IMR-90 (cell line): ENCODE measurements at regions not wholly inside any gene's neighbourhood (a gene's known extent, or its start where the extent isn't known, plus 50 kb on each side); places are given as distances from the start of the nearest gene placed in this dataset.

Experiments
- ATAC-seq: fragments of 200-7000 bp; cut with Tn5 transposase; 2 replicates; pipeline ENCODE4 v1.9.1; 2020; ENCODE audit warnings: low read depth, mild to moderate bottlenecking, moderate library complexity
- BruUV-seq: library from RNA; stranded (reverse); fragments of 400-500 nt; replicated peaks from 2 replicates; lab custom pipeline; 2021; lab: Mats Ljungman, UMichigan
- CTCF ChIA-PET: fragments of 300-600 bp; formaldehyde crosslinking; extraction: SDS; loops from one replicate; lab custom pipeline; 2021; ENCODE audit warnings: antibody characterized with exemption; lab: Yijun Ruan, JAX
- POLR2A ChIA-PET: fragments of 300-600 bp; sonication (Branson Sonifier 250); formaldehyde crosslinking; loops from one replicate; lab custom pipeline; 2022; ENCODE audit warnings: antibody characterized with exemption; ENCODE audit not compliant: unreplicated experiment; lab: Charles Lee
- DNase-seq: peaks from one replicate; pipeline ENCODE4 v3.0.0; 2013
- H2AFZ ChIP-seq: replicated peaks from 2 replicates; pipeline ENCODE3; 2013; ENCODE audit warnings: low read length, mild to moderate bottlenecking; ENCODE audit not compliant: poor library complexity
- H2AK5ac ChIP-seq: 2 replicates; pipeline ENCODE4 v1.6.1; 2013; ENCODE audit warnings: low read depth, low read length, inconsistent platforms
- H2AK9ac ChIP-seq: replicated peaks from 2 replicates; pipeline ENCODE3; 2013; ENCODE audit warnings: mild to moderate bottlenecking, low read depth, low read length, moderate library complexity; ENCODE audit not compliant: poor library complexity
- H2BK120ac ChIP-seq: 2 replicates; pipeline ENCODE4 v1.6.1; 2013; ENCODE audit warnings: low read depth, low read length, inconsistent platforms
- H2BK15ac ChIP-seq: 3 replicates; pipeline ENCODE4 v1.6.1; 2013; ENCODE audit warnings: low read depth, low read length, inconsistent platforms
- H2BK20ac ChIP-seq: 2 replicates; pipeline ENCODE4 v1.6.1; 2013; ENCODE audit warnings: low read depth, mild to moderate bottlenecking, inconsistent platforms, low read length, moderate library complexity
- H2BK5ac ChIP-seq: 2 replicates; pipeline ENCODE4 v1.6.1; 2013; ENCODE audit warnings: mild to moderate bottlenecking, low read depth, low read length, inconsistent platforms; ENCODE audit not compliant: poor library complexity, severe bottlenecking
- H3K14ac ChIP-seq: replicated peaks from 2 replicates; pipeline ENCODE4 v1.6.1; 2013; ENCODE audit warnings: low read depth, low read length, inconsistent platforms
- H3K18ac ChIP-seq: 2 replicates; pipeline ENCODE4 v1.6.1; 2013; ENCODE audit warnings: low read depth, low read length, control low read depth
- H3K23ac ChIP-seq: 2 replicates; pipeline ENCODE4 v1.6.1; 2013; ENCODE audit warnings: low read depth, low read length, inconsistent platforms
- H3K27ac ChIP-seq: 2 replicates; pipeline ENCODE4 v1.5.1; 2013; ENCODE audit warnings: mild to moderate bottlenecking, control low read depth, low read length; ENCODE audit not compliant: insufficient read depth
- H3K27me3 ChIP-seq: 2 replicates; pipeline ENCODE4 v1.6.1; 2013; ENCODE audit warnings: low read length; ENCODE audit not compliant: control insufficient read depth, insufficient read depth
- H3K36me3 ChIP-seq: 2 replicates; pipeline ENCODE4 v1.6.1; 2013; ENCODE audit warnings: low read length, mixed read lengths; ENCODE audit not compliant: control insufficient read depth, insufficient read depth
- H3K4ac ChIP-seq: 2 replicates; pipeline ENCODE4 v1.6.1; 2013; ENCODE audit warnings: low read depth, low read length, inconsistent platforms
- H3K4me1 ChIP-seq: 2 replicates; pipeline ENCODE4 v1.6.1; 2013; ENCODE audit warnings: low read length, mixed read lengths; ENCODE audit not compliant: control insufficient read depth, insufficient read depth
- H3K4me2 ChIP-seq: 2 replicates; pipeline ENCODE4 v1.6.1; 2013; ENCODE audit warnings: low read depth, mild to moderate bottlenecking, control low read depth, low read length, moderate library complexity
- H3K4me3 ChIP-seq: 2 replicates; pipeline ENCODE4 v1.5.1; 2013; ENCODE audit warnings: low read depth, mild to moderate bottlenecking, control low read depth, low read length, moderate library complexity; ENCODE audit not compliant: insufficient read depth
- H3K56ac ChIP-seq: 2 replicates; pipeline ENCODE4 v1.6.1; 2013; ENCODE audit warnings: low read length, inconsistent platforms; ENCODE audit not compliant: insufficient read depth; ENCODE audit errors: extremely low read depth
- H3K79me1 ChIP-seq, 2 experiments: 2 replicates each; pipeline ENCODE4 v1.6.1; 2013; ENCODE audit warnings: low read length in 2 of 2, inconsistent platforms in 1 of 2, low read depth in 1 of 2
- H3K9ac ChIP-seq: 2 replicates; pipeline ENCODE4 v1.6.1; 2013; ENCODE audit warnings: low read depth, low read length, control low read depth
- H3K9me1 ChIP-seq: 2 replicates; pipeline ENCODE4 v1.6.1; 2013; ENCODE audit warnings: low read length, inconsistent platforms; ENCODE audit not compliant: insufficient read depth
- H3K9me3 ChIP-seq: 2 replicates; pipeline ENCODE4 v1.6.1; 2013; ENCODE audit warnings: low read length; ENCODE audit not compliant: control insufficient read depth, insufficient read depth
- H4K20me1 ChIP-seq: 2 replicates; pipeline ENCODE4 v1.6.1; 2013; ENCODE audit warnings: low read length, inconsistent platforms; ENCODE audit not compliant: insufficient read depth
- H4K5ac ChIP-seq: 2 replicates; pipeline ENCODE4 v1.6.1; 2013; ENCODE audit warnings: mild to moderate bottlenecking, low read depth, low read length, control low read depth
- H4K8ac ChIP-seq, 2 experiments: 2 replicates each; pipeline ENCODE4 v1.6.1; 2013; ENCODE audit warnings: low read depth in 2 of 2, low read length in 2 of 2, control low read depth in 1 of 2, inconsistent platforms in 1 of 2
- H4K91ac ChIP-seq: 2 replicates; pipeline ENCODE4 v1.6.1; 2013; ENCODE audit warnings: low read depth, low read length, inconsistent platforms; ENCODE audit not compliant: insufficient read depth
- BHLHE40 ChIP-seq: fragments of 150-350 bp; IDR thresholded peaks from 2 replicates; pipeline ENCODE4 v1.6.1; 2016; ENCODE audit warnings: mild to moderate bottlenecking, low read depth, low read length
- CEBPB ChIP-seq: IDR thresholded peaks from 2 replicates; pipeline ENCODE4 v1.6.1; 2012; ENCODE audit warnings: low read depth, low read length, improper control_type of control experiment
- CHD1 ChIP-seq: IDR thresholded peaks from 2 replicates; pipeline ENCODE4 v1.6.1; 2012; ENCODE audit warnings: low read depth, low read length, improper control_type of control experiment
- FOS ChIP-seq: fragments of 150-350 bp; IDR thresholded peaks from 2 replicates; pipeline ENCODE4 v1.6.1; 2016; ENCODE audit warnings: low read depth, low read length
- MAFK ChIP-seq: IDR thresholded peaks from 2 replicates; pipeline ENCODE4 v1.6.1; 2012; ENCODE audit warnings: low read depth, low read length, improper control_type of control experiment
- MAZ ChIP-seq: IDR thresholded peaks from 2 replicates; pipeline ENCODE4 v1.6.1; 2012; ENCODE audit warnings: low read depth, mild to moderate bottlenecking, low read length, improper control_type of control experiment, moderate library complexity, borderline replicate concordance
- MXI1 ChIP-seq: IDR thresholded peaks from 2 replicates; pipeline ENCODE4 v1.6.1; 2012; ENCODE audit warnings: low read depth, mild to moderate bottlenecking, low read length, moderate library complexity, borderline replicate concordance
- NFE2L2 ChIP-seq: fragments of 150-350 bp; IDR thresholded peaks from 2 replicates; pipeline ENCODE4 v1.6.1; 2016; ENCODE audit warnings: low read depth, mild to moderate bottlenecking, low read length
- POLR2A ChIP-seq: IDR thresholded peaks from 2 replicates; pipeline ENCODE4 v1.6.1; 2012; ENCODE audit warnings: mild to moderate bottlenecking, low read depth, low read length
- RAD21 ChIP-seq: IDR thresholded peaks from 2 replicates; pipeline ENCODE4 v1.6.1; 2012; ENCODE audit warnings: low read length, improper control_type of control experiment
- RCOR1 ChIP-seq: IDR thresholded peaks from 2 replicates; pipeline ENCODE4 v1.6.1; 2012; ENCODE audit warnings: mild to moderate bottlenecking, low read length, improper control_type of control experiment; ENCODE audit not compliant: insufficient replicate concordance
- RFX5 ChIP-seq: IDR thresholded peaks from 2 replicates; pipeline ENCODE4 v1.8.0; 2012; ENCODE audit warnings: low read depth, mild to moderate bottlenecking, low read length, moderate library complexity
- SMC3 ChIP-seq: fragments of 150-350 bp; IDR thresholded peaks from 2 replicates; pipeline ENCODE4 v1.6.1; 2016; ENCODE audit warnings: low read depth, mild to moderate bottlenecking, antibody characterized with exemption, low read length, moderate library complexity
- WGBS, 2 experiments: methylation state at CpG; one replicate each; pipeline versions ENCODE4 v1.1.5 to v1.1.7; 2013; ENCODE audit warnings: missing lambda C conversion rate in 2 of 2; ENCODE audit not compliant: insufficient read length in 1 of 2; ENCODE audit errors: extremely low coverage in 2 of 2; 5-methylcytosine and 5-hydroxymethylcytosine counted together
- dilution Hi-C: fragments of 300-500 bp; cut with HindIII; formaldehyde crosslinking; loops from one replicate; pipeline ENCODE4 v1.14.3; 2018; ENCODE audit warnings: low sequenced_read_pairs; ENCODE audit not compliant: unreplicated experiment
- in situ Hi-C: fragments of 300-500 bp; cut with MboI; formaldehyde crosslinking; loops from 3 replicates; pipeline ENCODE4 v1.14.3; 2019; ENCODE audit warnings: low sequenced_read_pairs, inconsistent platforms, mixed read lengths
- intact Hi-C: fragments of 100-400 bp; cut with micrococcal nuclease; formaldehyde crosslinking; loops from 2 replicates; pipeline ENCODE4 v1.10.0; 2022
- TF ChIP-seq, protein P1 (sequence below): fragments of 150-350 bp; IDR thresholded peaks from 2 replicates; pipeline ENCODE4 v1.6.1; 2017; ENCODE audit warnings: mild to moderate bottlenecking, antibody characterized with exemption, low read length, low read depth
- TF ChIP-seq, protein P2 (sequence below): conservative IDR thresholded peaks from 2 replicates; pipeline ENCODE4 v1.5.1; 2012; ENCODE audit warnings: mild to moderate bottlenecking, low read depth, low read length, improper control_type of control experiment
- TF ChIP-seq, protein P3 (sequence below): fragments of 150-350 bp; IDR thresholded peaks from 2 replicates; pipeline ENCODE4 v1.6.1; 2016; ENCODE audit warnings: low read depth, mild to moderate bottlenecking, low read length, moderate library complexity, borderline replicate concordance

DNA sequence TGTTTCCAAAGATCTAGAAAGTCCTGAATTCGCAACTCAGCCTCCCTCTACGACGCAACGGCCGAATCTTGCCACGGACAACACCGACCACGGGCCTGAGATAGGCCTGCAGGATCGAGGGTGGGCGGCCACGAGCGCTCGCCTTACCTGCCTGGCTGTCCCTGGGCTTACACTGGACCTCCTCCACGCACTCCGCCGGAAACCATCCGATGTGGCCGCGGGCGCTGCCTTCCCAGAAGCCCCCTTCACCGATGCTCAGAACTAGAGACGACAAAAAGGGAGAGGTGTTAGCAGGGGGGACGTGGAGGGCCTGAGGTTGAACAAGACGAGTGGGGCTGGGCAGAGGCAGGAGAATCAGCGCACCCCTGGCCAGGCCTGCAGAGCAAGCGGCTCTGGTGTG, 400.0 kb downstream of the CTTN start:
- Histone ChIP-seq H3K36me3 (peaks cover 4% of the 10 kb centered on the region; the same call in 1 of the 2 replicates), H3K27me3 (no peaks in the 10 kb centered on the region), H3K4ac (no peak overlapping the region), H3K79me1 (no peaks in the 10 kb centered on the region), H4K20me1 (no peaks in the 10 kb centered on the region), H3K27ac (no peak overlapping the region), H3K23ac (no peak overlapping the region), H3K4me1 (no peaks in the 10 kb centered on the region; the same call in 1 of the 2 replicates), H2BK120ac (no peak overlapping the region), H4K5ac (no peak overlapping the region), H3K4me3 (no peak overlapping the region), H3K18ac (no peak overlapping the region), H2AFZ (no peak overlapping the region), H3K14ac (no peak overlapping the region), H3K9me3 (peaks cover 8% of the 10 kb centered on the region), H2BK15ac (no peak overlapping the region), H3K9ac (no peak overlapping the region), H3K4me2 (no peak overlapping the region), H4K8ac (no peak overlapping the region), H3K56ac (no peak overlapping the region), H3K9me1 (no peaks in the 10 kb centered on the region), H2BK5ac (no peak overlapping the region), H2AK9ac (no peak overlapping the region), H2AK5ac (no peak overlapping the region), H4K91ac (no peak overlapping the region), H2BK20ac (no peak overlapping the region)
- in situ Hi-C loops = no loop called here
- ATAC-seq = no peak
- no peak for TF ChIP-seq POLR2A
- TF ChIP-seq BHLHE40 = no peak
- TF ChIP-seq MXI1 = no peak
- no peak for TF ChIP-seq RFX5
- TF ChIP-seq SMC3 = no peak
- TF ChIP-seq MAZ = no peak
- TF ChIP-seq, protein P1, sequence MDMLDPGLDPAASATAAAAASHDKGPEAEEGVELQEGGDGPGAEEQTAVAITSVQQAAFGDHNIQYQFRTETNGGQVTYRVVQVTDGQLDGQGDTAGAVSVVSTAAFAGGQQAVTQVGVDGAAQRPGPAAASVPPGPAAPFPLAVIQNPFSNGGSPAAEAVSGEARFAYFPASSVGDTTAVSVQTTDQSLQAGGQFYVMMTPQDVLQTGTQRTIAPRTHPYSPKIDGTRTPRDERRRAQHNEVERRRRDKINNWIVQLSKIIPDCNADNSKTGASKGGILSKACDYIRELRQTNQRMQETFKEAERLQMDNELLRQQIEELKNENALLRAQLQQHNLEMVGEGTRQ = no peak
- TF ChIP-seq, protein P2, sequence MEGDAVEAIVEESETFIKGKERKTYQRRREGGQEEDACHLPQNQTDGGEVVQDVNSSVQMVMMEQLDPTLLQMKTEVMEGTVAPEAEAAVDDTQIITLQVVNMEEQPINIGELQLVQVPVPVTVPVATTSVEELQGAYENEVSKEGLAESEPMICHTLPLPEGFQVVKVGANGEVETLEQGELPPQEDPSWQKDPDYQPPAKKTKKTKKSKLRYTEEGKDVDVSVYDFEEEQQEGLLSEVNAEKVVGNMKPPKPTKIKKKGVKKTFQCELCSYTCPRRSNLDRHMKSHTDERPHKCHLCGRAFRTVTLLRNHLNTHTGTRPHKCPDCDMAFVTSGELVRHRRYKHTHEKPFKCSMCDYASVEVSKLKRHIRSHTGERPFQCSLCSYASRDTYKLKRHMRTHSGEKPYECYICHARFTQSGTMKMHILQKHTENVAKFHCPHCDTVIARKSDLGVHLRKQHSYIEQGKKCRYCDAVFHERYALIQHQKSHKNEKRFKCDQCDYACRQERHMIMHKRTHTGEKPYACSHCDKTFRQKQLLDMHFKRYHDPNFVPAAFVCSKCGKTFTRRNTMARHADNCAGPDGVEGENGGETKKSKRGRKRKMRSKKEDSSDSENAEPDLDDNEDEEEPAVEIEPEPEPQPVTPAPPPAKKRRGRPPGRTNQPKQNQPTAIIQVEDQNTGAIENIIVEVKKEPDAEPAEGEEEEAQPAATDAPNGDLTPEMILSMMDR = no peak
- no peak for TF ChIP-seq CHD1
- TF ChIP-seq NFE2L2 = no peak
- TF ChIP-seq, protein P3, sequence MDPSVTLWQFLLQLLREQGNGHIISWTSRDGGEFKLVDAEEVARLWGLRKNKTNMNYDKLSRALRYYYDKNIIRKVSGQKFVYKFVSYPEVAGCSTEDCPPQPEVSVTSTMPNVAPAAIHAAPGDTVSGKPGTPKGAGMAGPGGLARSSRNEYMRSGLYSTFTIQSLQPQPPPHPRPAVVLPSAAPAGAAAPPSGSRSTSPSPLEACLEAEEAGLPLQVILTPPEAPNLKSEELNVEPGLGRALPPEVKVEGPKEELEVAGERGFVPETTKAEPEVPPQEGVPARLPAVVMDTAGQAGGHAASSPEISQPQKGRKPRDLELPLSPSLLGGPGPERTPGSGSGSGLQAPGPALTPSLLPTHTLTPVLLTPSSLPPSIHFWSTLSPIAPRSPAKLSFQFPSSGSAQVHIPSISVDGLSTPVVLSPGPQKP = no peak
- TF ChIP-seq FOS = no peak
- TF ChIP-seq RAD21 = no peak
- no peak for TF ChIP-seq RCOR1
- TF ChIP-seq CEBPB = no peak
- no peak for TF ChIP-seq MAFK
- 88% methylated on average over 14 of the region's 26 CpGs; no CpG with 5 or more reads in 1 of the 2 experiments for WGBS, 2 experiments
- dilution Hi-C loops = no loop called here
- ChIA-PET POLR2A (no interaction called here), CTCF (no interaction called here)
- no peak for DNase-seq
- intact Hi-C loops = no loop called here
- BruUV-seq = no TSS peak
